ENCODE measurements at regions not wholly inside any gene's neighbourhood (a gene's known extent, or its start where the extent isn't known, plus 50 kb on each side); places are given as distances from the start of the nearest gene placed in this dataset.

GRCh38 chr3:83890763-83891135 is 1068.0 kb upstream of the CADM2 start:
- TF ChIP-seq POLR2A (IDR thresholded peaks at IDR 0.05; ENCODE audit: low read depth, low read length) = no peak
- TF ChIP-seq POLR2AphosphoS5 (IDR thresholded peaks at IDR 0.05; ENCODE audit: low read depth, low read length) = no peak
- no peak for TF ChIP-seq SPI1 (IDR thresholded peaks at IDR 0.05; ENCODE audit: low read depth, low read length)
- no peak for TF ChIP-seq POU2F2 (IDR thresholded peaks at IDR 0.05; ENCODE audit: low read depth, low read length)
- no peak for TF ChIP-seq TAF1 (IDR thresholded peaks at IDR 0.05; ENCODE audit: low read depth, low read length)
- no peak for TF ChIP-seq PAX5 (IDR thresholded peaks at IDR 0.05; ENCODE audit: insufficient read depth, low read length, severe bottlenecking)
- DNase-seq (ENCODE audit: insufficient read length, low spot score) = no peak
- FAIRE-seq = no peak

GRCh38 chr3:83894223-83894622 is 1064.6 kb upstream of the CADM2 start:
- TF ChIP-seq POU2F2 (IDR thresholded peaks at IDR 0.05; ENCODE audit: low read depth, low read length) (no peak), POLR2A (IDR thresholded peaks at IDR 0.05; ENCODE audit: low read depth, low read length) (no peak), POLR2AphosphoS5 (IDR thresholded peaks at IDR 0.05; ENCODE audit: low read depth, low read length) (no peak), TAF1 (IDR thresholded peaks at IDR 0.05; ENCODE audit: low read depth, low read length) (no peak), PAX5 (IDR thresholded peaks at IDR 0.05; ENCODE audit: insufficient read depth, low read length, severe bottlenecking) (no peak), SPI1 (IDR thresholded peaks at IDR 0.05; ENCODE audit: low read depth, low read length) (no peak)
- no peak for DNase-seq (ENCODE audit: insufficient read length, low spot score)
- no peak for FAIRE-seq

DNA sequence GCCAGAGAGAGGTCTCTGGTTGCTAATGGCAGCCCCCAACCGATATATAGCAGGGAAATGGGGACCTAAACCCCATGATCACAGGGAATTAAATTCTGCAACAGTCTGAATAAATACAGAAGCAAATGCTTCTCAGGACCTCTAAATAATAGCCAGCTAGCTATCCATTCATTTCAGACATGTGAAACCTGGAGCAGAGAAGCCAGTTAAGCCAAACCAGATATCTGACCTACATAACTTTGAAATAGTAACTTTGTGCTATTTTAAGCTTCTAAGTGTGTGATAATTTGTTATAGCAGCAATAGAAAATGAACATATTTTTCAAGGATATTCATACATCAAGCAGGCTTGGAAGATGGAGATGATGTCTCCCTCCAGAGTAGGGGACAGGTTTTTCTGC is 1062.9 kb upstream of the CADM2 start:
- TF ChIP-seq SPI1 (IDR thresholded peaks at IDR 0.05; ENCODE audit: low read depth, low read length) (no peak), POU2F2 (IDR thresholded peaks at IDR 0.05; ENCODE audit: low read depth, low read length) (no peak), TAF1 (IDR thresholded peaks at IDR 0.05; ENCODE audit: low read depth, low read length) (no peak), POLR2AphosphoS5 (IDR thresholded peaks at IDR 0.05; ENCODE audit: low read depth, low read length) (no peak), PAX5 (IDR thresholded peaks at IDR 0.05; ENCODE audit: insufficient read depth, low read length, severe bottlenecking) (no peak), POLR2A (IDR thresholded peaks at IDR 0.05; ENCODE audit: low read depth, low read length) (no peak)
- FAIRE-seq (no peak), DNase-seq (ENCODE audit: insufficient read length, low spot score) (no peak)

DNA sequence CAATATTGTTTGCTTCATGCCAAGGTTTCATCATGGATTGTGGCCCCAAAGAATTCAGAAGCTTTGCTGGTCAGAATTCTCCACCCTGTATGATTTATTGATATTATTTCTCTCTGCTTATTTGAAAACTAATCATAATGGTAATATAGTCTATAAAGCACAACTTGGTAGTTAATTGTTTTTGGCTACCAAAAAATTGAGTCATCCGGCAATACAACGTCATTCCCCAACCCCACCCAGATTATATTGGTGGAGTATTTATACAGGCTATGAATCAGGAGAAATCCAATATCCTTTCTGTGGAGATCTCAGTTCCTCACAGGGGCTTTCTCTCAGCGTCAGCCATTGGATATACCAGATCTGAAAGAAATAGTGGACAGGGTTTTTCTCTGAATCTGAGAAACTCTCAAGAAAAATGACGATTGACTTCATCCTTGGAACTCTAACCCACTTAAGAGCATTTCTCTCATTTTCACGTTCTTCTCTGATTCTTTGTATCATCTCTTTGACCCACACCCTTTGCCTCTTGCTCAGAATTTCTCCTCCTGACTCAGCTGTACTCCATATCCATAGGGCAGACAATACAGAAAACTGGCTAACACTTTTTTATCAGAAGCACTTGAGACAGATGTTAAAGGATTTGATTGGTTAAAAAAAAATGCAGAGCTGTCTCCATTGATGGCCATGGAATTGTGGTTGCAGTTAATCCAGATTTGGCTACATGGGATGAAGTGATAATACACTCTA is 1055.8 kb upstream of the CADM2 start:
- FAIRE-seq (no peak), DNase-seq (ENCODE audit: insufficient read length, low spot score) (no peak)
- TF ChIP-seq SPI1 (IDR thresholded peaks at IDR 0.05; ENCODE audit: low read depth, low read length) = no peak
- TF ChIP-seq PAX5 (IDR thresholded peaks at IDR 0.05; ENCODE audit: insufficient read depth, low read length, severe bottlenecking) = no peak
- TF ChIP-seq POLR2A (IDR thresholded peaks at IDR 0.05; ENCODE audit: low read depth, low read length) = no peak
- no peak for TF ChIP-seq POLR2AphosphoS5 (IDR thresholded peaks at IDR 0.05; ENCODE audit: low read depth, low read length)
- no peak for TF ChIP-seq POU2F2 (IDR thresholded peaks at IDR 0.05; ENCODE audit: low read depth, low read length)
- TF ChIP-seq TAF1 (IDR thresholded peaks at IDR 0.05; ENCODE audit: low read depth, low read length) = no peak

DNA sequence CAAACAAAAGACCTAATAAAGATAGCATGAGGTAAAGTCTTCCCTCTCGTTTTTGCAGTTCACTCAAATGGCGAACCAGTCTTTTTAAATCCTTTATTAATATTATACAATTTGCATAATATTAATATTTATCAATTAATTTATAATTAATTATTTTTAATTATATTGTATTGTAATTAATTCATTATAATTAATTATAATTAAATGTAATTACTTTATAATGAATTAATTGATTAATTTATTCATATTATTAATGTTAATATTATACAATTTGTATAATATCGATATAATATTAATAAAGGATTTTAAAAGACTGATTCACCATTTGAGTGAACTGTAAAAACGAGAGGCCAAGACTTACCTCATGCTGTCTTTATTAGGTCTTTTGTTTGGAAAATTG is 1045.4 kb upstream of the CADM2 start:
- FAIRE-seq (no peak), DNase-seq (ENCODE audit: insufficient read length, low spot score) (no peak)
- TF ChIP-seq POLR2AphosphoS5 (IDR thresholded peaks at IDR 0.05; ENCODE audit: low read depth, low read length) = no peak
- TF ChIP-seq PAX5 (IDR thresholded peaks at IDR 0.05; ENCODE audit: insufficient read depth, low read length, severe bottlenecking) = no peak
- no peak for TF ChIP-seq TAF1 (IDR thresholded peaks at IDR 0.05; ENCODE audit: low read depth, low read length)
- no peak for TF ChIP-seq SPI1 (IDR thresholded peaks at IDR 0.05; ENCODE audit: low read depth, low read length)
- no peak for TF ChIP-seq POLR2A (IDR thresholded peaks at IDR 0.05; ENCODE audit: low read depth, low read length)
- no peak for TF ChIP-seq POU2F2 (IDR thresholded peaks at IDR 0.05; ENCODE audit: low read depth, low read length)

DNA sequence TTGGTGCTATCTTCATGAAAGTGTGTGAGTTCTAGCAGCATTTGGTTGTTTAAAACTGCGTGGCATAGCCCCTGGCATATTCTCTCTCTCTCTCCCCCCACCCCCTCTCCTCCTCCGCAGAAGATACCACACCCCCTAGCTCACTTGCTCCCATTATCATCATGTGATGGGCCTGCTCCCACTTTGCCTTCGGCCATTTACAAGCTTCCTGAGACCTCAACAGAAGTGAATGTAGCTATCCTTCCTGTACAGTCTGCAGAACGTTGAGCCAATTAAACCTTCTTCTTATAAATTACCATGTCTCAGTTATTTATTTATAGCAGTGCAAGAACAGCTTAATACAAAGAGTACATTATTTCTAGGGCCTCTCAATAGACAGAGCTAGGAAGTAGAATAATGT is 1032.5 kb upstream of the CADM2 start:
- no peak for FAIRE-seq
- no peak for TF ChIP-seq TAF1 (IDR thresholded peaks at IDR 0.05; ENCODE audit: low read depth, low read length)
- TF ChIP-seq POLR2A (IDR thresholded peaks at IDR 0.05; ENCODE audit: low read depth, low read length) = no peak
- TF ChIP-seq PAX5 (IDR thresholded peaks at IDR 0.05; ENCODE audit: insufficient read depth, low read length, severe bottlenecking) = no peak
- TF ChIP-seq POU2F2 (IDR thresholded peaks at IDR 0.05; ENCODE audit: low read depth, low read length) = no peak
- TF ChIP-seq POLR2AphosphoS5 (IDR thresholded peaks at IDR 0.05; ENCODE audit: low read depth, low read length) = no peak
- DNase-seq (ENCODE audit: insufficient read length, low spot score) = no peak

GRCh38 chr3:83928391-83928790 is 1030.4 kb upstream of the CADM2 start:
- DNase-seq (ENCODE audit: insufficient read length, low spot score) (peak; percentile 2), FAIRE-seq (no peak)
- no peak for TF ChIP-seq TAF1 (IDR thresholded peaks at IDR 0.05; ENCODE audit: low read depth, low read length)
- no peak for TF ChIP-seq POU2F2 (IDR thresholded peaks at IDR 0.05; ENCODE audit: low read depth, low read length)
- TF ChIP-seq POLR2A (IDR thresholded peaks at IDR 0.05; ENCODE audit: low read depth, low read length) = no peak
- TF ChIP-seq PAX5 (IDR thresholded peaks at IDR 0.05; ENCODE audit: insufficient read depth, low read length, severe bottlenecking) = no peak
- TF ChIP-seq SPI1 (IDR thresholded peaks at IDR 0.05; ENCODE audit: low read depth, low read length) = no peak
- no peak for TF ChIP-seq POLR2AphosphoS5 (IDR thresholded peaks at IDR 0.05; ENCODE audit: low read depth, low read length)

DNA sequence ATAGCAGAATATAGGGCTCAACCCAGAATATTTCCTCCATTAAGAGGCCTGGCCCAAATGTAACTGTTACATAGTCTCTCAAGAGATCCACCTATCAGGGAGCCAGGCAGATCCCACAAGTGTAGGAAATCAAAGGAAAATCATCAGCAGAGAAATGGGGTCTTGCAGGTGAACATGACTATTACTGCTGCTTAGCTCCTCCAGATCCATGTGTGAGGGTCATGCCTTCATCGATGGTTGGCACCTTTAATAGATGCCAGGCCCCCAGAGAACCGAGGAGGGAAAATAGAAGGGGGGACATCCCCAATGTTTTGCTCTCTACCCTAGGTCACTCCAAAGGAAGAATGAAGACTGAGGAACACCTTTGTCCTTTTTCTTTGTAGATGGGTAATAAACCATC is 1029.9 kb upstream of the CADM2 start:
- DNase-seq (ENCODE audit: insufficient read length, low spot score) (no peak), FAIRE-seq (no peak)
- TF ChIP-seq POLR2A (IDR thresholded peaks at IDR 0.05; ENCODE audit: low read depth, low read length) (no peak), POU2F2 (IDR thresholded peaks at IDR 0.05; ENCODE audit: low read depth, low read length) (no peak), PAX5 (IDR thresholded peaks at IDR 0.05; ENCODE audit: insufficient read depth, low read length, severe bottlenecking) (no peak), TAF1 (IDR thresholded peaks at IDR 0.05; ENCODE audit: low read depth, low read length) (no peak), POLR2AphosphoS5 (IDR thresholded peaks at IDR 0.05; ENCODE audit: low read depth, low read length) (no peak), SPI1 (IDR thresholded peaks at IDR 0.05; ENCODE audit: low read depth, low read length) (no peak)

DNA sequence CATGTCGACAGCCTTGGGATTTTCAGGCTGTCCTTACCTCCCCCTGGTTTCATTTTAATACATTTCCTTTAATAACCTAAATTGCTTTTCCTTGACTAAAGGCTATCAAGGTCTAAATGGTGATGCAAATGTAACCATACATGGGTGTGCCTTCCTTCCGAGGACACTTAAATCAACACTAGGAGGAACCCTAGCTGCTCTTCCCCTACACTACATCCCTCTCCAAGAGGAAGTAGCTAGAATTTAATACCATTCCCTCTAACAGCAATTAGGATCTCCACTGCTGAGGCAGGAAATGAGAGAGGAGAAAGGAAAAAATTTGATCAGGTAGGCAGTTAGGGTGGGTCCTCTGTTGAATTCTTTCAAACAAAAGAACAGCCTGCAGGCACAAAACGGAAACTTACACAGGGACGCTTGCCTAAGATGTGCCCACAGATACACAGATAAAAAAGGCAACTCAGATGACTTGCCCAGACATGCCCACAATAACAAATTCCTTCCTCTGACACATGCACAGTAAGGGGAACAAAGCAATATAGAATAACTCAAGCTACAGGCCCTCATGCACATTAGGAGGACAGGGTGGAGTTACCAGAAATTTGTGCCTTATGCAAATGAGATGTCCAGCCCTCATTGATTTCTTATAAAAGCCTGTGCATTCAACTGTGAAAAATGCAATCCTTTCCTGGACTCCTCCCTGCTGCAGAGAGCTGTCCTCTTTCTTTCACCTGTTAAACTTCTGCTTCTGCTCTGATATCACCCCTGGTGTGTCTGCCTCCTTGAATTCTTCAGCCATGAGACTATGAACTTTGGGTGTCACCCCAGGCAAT is 1024.4 kb upstream of the CADM2 start:
- DNase-seq (ENCODE audit: insufficient read length, low spot score) (no peak), FAIRE-seq (no peak)
- TF ChIP-seq TAF1 (IDR thresholded peaks at IDR 0.05; ENCODE audit: low read depth, low read length) (no peak), PAX5 (IDR thresholded peaks at IDR 0.05; ENCODE audit: insufficient read depth, low read length, severe bottlenecking) (no peak)

Data from GM12891 (cell line).